Activated CD4-positive, alpha-beta T cell treated with anti-CD3 and anti-CD28 coated beads for 36 hours (primary cell): ENCODE measurements at regions not wholly inside any gene's neighbourhood (a gene's known extent, or its start where the extent isn't known, plus 50 kb on each side); places are given as distances from the start of the nearest gene placed in this dataset.
A peak's percentile ranks its signal among the peaks of the same experiment; 100 is the strongest.
"Not testable (repeated sequence)": the region's sequence is repeated elsewhere in the genome, so short reads cannot be mapped to it uniquely, and the experiment has no call there.

ENCODE experiments used
- ATAC-seq: fragments of 200-7000 bp; cut with Tn5 transposase; one replicate; pipeline ENCODE4 v1.10.0; 2021; ENCODE audit warnings: mild to moderate bottlenecking, moderate library complexity
- CTCF ChIA-PET: fragments of 350-600 bp; sonication (Branson Sonifier 250); formaldehyde crosslinking; loops from one replicate; lab custom pipeline; 2021; ENCODE audit warnings: antibody characterized with exemption; lab: Charles Lee
- POLR2A ChIA-PET: fragments of 350-600 bp; sonication (Branson Sonifier 250); formaldehyde crosslinking; loops from one replicate; lab custom pipeline; 2021; ENCODE audit warnings: antibody characterized with exemption, inconsistent platforms; lab: Charles Lee
- DNase-seq: peaks from one replicate; pipeline ENCODE4 v3.0.0-alpha.2; 2020
- H3K27ac Mint-ChIP-seq: one replicate; pipeline ENCODE4 v1.8.0; 2021; ENCODE audit warnings: mixed read lengths
- H3K27me3 Mint-ChIP-seq: one replicate; pipeline ENCODE4 v1.8.0; 2021; ENCODE audit warnings: mixed read lengths
- H3K36me3 Mint-ChIP-seq: one replicate; pipeline ENCODE4 v1.8.0; 2021; ENCODE audit warnings: low read depth, mixed read lengths
- H3K4me1 Mint-ChIP-seq: one replicate; pipeline ENCODE4 v1.8.0; 2021; ENCODE audit warnings: mixed read lengths
- H3K4me3 Mint-ChIP-seq: one replicate; pipeline ENCODE4 v1.8.0; 2021; ENCODE audit warnings: mild to moderate bottlenecking, moderate library complexity, mixed read lengths
- H3K9me3 Mint-ChIP-seq: one replicate; pipeline ENCODE4 v1.8.0; 2021; ENCODE audit warnings: low read depth, mixed read lengths
- intact Hi-C, 2 experiments: fragments of 100-400 bp; cut with DNase I in 1 of 2; cut with micrococcal nuclease in 1 of 2; formaldehyde crosslinking; loops; one replicate each; pipeline versions ENCODE4 v1.14.2 to v1.15.1; 2022 to 2024; cut with DNase I, micrococcal nuclease

DNA sequence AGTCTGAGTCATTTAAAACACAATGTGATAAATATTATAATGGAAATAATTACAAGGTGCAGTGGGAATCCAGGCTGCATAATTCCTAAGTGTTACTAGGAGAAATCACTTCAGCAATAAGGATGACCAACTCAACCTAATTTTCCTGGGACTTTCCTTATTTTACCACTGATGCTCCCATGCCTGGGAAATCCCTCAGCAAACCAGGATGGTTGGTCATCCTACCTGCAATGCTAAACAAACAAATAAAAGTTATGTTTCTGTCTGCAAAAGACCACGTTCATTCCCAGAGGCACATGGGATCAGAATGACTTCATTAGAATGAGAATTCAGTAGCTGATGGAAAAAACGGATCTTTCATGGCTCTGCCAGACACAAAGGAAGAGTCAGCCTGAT lies 130.8 kb upstream of the RAP1B start:
- intact Hi-C loops: loop anchor here (2.0 to 5.0 kb wide), 3 partner anchors 105 to 132 kb away; partner anchors contain the start of gene RAP1B (in 2 of the 2)
- DNase-seq (no peak), ATAC-seq (no peak)
- Mint-ChIP-seq H3K9me3 (peaks cover 2% of the 10 kb centered on the region), H3K36me3 (peaks cover 10% of the 10 kb centered on the region), H3K27me3 (no peaks in the 10 kb centered on the region), H3K27ac (no peak overlapping the region), H3K4me3 (no peak overlapping the region), H3K4me1 (peaks cover 40% of the 10 kb centered on the region)
- POLR2A ChIA-PET: interaction anchor here (0.6 kb wide), 1 partner anchor 94 kb away, joined by 3 read pairs; no protein-coding TSS in a partner anchor
- CTCF ChIA-PET: interaction anchor here (0.6 to 0.7 kb wide), 3 partner anchors 17 to 307 kb away, joined by 3 to 4 read pairs (median 3); no protein-coding TSS in a partner anchor

DNA sequence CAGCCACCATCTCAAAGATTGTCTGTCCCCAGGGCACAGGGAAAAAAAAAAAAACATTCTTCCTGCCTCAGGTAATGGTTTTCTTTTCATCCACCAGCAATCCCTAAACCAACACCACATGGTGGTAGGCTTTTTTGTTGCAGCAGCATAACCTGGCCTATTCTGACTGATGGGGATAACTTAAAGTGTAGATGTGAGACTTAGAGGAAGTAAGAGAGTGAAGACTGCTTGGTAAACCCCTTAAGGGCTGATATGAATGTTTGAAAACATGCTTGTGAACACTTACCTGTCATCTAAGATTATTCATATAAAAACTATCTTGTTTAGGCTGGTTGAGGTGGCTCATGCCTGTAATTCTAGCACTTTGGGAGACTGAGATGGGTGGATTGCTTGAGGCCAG lies 130.2 kb upstream of the RAP1B start:
- Mint-ChIP-seq H3K27ac (peak overlapping the region; percentile 89), H3K9me3 (peaks cover 2% of the 10 kb centered on the region), H3K27me3 (no peaks in the 10 kb centered on the region), H3K4me1 (peaks cover 40% of the 10 kb centered on the region), H3K4me3 (no peak overlapping the region), H3K36me3 (peaks cover 10% of the 10 kb centered on the region)
- ChIA-PET CTCF (interaction anchor here (0.6 to 1.5 kb wide), 5 partner anchors 13 to 307 kb away, joined by 3 to 5 read pairs (median 4); no protein-coding TSS in a partner anchor), POLR2A (no interaction called here)
- intact Hi-C loops: loop anchor here (2.0 to 5.0 kb wide), 3 partner anchors 106 to 132 kb away; partner anchors contain the start of gene RAP1B (in 2 of the 2)
- ATAC-seq (peak; percentile 68), DNase-seq (peak; percentile 32)

DNA sequence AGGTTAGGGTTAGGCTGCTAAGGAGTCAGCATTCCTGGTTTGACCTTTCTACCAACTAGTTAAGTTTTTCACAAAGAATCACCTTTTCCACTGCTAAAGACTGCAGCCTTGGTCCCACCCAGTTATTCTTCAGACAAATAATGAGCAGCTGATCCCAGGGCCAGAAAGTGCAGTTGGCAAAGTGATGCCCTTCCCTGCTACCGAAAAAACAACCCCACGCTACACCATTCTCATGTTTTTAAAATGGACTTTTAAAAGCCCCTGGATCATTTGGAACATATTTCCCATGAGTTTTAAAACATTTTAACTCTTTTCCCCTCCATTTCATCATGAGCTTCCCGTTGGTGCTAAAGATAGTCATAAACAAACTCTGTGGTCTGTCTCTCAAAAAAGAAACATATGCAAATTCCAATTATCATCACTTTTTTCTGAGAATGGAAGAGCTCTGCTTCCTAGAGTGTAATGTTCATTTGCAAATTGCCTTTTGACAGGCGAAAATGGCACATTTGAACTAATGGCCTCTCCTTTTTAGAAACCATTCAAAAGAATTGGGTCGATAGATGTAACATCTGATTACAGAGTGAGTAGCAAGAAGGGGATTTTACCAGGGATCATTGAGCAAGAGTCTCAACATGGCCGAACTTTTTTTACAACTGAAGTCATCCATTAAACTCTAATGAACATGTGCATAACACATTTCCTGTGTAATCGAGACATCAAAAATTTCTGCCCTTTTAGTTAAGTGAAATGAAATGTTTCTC lies 129.3 kb upstream of the RAP1B start:
- DNase-seq: peak; percentile 23
- H3K4me1 Mint-ChIP-seq: peaks cover 40% of the 10 kb centered on the region
- CTCF ChIA-PET: interaction anchor here (0.5 to 1.5 kb wide), 7 partner anchors 12 to 393 kb away, joined by 3 to 6 read pairs (median 4); no protein-coding TSS in a partner anchor

DNA sequence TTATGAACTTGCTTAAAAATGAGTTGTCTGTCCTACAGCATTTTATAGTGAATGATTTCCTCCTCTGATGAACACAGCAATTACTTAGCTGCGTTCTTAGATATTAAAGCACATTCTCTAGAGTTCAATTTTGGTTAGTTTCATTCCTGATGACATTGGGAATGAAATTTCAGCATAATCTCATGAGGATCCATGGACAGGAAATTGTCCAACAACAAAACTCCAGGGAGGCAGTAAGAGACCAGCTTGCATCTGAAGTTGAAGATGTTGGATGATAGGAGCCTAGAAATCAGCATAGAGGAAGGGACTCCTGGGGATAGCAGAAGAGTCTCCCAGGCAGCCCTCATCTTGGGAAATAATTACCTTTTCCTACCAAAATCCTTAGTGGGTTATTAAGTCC lies 128.7 kb upstream of the RAP1B start:
- Mint-ChIP-seq H3K4me3 (no peak overlapping the region), H3K36me3 (peaks cover 10% of the 10 kb centered on the region), H3K27ac (peak overlapping the region; percentile 89), H3K9me3 (peaks cover 2% of the 10 kb centered on the region), H3K27me3 (no peaks in the 10 kb centered on the region), H3K4me1 (peaks cover 40% of the 10 kb centered on the region)
- no peak for DNase-seq
- intact Hi-C loops: loop anchor here (2.0 to 5.0 kb wide), 2 partner anchors 117 to 130 kb away; partner anchors contain the start of gene RAP1B (in 1 of the 2)
- CTCF ChIA-PET: interaction anchor here (0.6 to 1.5 kb wide), 5 partner anchors 11 to 334 kb away, joined by 3 to 6 read pairs (median 4); no protein-coding TSS in a partner anchor
- no peak for ATAC-seq
- POLR2A ChIA-PET: interaction anchor here (0.8 to 1.4 kb wide), 2 partner anchors 15 to 117 kb away, joined by 3 read pairs; no protein-coding TSS in a partner anchor

More for the DNA sequence above, 129.3 kb upstream of the RAP1B start:
- intact Hi-C loops: loop anchor here (1.0 to 5.0 kb wide), 5 partner anchors 16 to 131 kb away; partner anchors contain the start of gene RAP1B (in 2 of the 2)
- peak overlapping the region; percentile 2 for H3K4me3 Mint-ChIP-seq
- H3K36me3 Mint-ChIP-seq: peaks cover 10% of the 10 kb centered on the region
- peaks cover 2% of the 10 kb centered on the region for H3K9me3 Mint-ChIP-seq
- peak; percentile 62 for ATAC-seq
- no peaks in the 10 kb centered on the region for H3K27me3 Mint-ChIP-seq
- H3K27ac Mint-ChIP-seq: peak overlapping the region; percentile 89
- POLR2A ChIA-PET: interaction anchor here (0.8 to 1.4 kb wide), 4 partner anchors 16 to 116 kb away, joined by 3 read pairs; no protein-coding TSS in a partner anchor

DNA sequence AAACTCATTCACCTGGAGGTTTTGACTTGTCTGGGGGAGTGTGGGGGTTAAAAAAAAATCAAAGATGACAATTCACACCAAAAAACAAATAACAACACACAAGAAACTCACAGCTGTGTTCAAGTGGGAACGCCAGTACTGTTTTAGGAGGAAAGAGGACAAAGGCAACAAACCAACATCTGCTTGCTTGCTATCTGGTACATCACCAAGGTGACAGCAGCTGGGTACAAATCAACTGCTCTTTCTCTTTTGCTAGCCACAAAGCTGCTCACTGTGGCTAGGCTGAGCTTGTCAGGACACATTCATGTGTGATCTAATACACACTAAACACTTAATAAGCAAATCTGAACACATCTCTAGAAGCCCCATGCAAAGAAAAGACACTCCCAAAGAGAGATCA lies 128.0 kb upstream of the RAP1B start:
- no peaks in the 10 kb centered on the region for H3K27me3 Mint-ChIP-seq
- peak overlapping the region; percentile 66 for H3K27ac Mint-ChIP-seq
- DNase-seq (peak; percentile 26), ATAC-seq (peak; percentile 8)
- intact Hi-C loops: loop anchor here (2.0 to 5.0 kb wide), 2 partner anchors 118 to 130 kb away; partner anchors contain the start of gene RAP1B (in 1 of the 2)
- H3K4me3 Mint-ChIP-seq: no peak overlapping the region
- peaks cover 2% of the 10 kb centered on the region for H3K9me3 Mint-ChIP-seq
- ChIA-PET POLR2A (no interaction called here), CTCF (interaction anchor here (0.7 to 1.3 kb wide), 5 partner anchors 9 to 151 kb away, joined by 3 read pairs; no protein-coding TSS in a partner anchor)
- peaks cover 10% of the 10 kb centered on the region for H3K36me3 Mint-ChIP-seq
- peaks cover 40% of the 10 kb centered on the region for H3K4me1 Mint-ChIP-seq

DNA sequence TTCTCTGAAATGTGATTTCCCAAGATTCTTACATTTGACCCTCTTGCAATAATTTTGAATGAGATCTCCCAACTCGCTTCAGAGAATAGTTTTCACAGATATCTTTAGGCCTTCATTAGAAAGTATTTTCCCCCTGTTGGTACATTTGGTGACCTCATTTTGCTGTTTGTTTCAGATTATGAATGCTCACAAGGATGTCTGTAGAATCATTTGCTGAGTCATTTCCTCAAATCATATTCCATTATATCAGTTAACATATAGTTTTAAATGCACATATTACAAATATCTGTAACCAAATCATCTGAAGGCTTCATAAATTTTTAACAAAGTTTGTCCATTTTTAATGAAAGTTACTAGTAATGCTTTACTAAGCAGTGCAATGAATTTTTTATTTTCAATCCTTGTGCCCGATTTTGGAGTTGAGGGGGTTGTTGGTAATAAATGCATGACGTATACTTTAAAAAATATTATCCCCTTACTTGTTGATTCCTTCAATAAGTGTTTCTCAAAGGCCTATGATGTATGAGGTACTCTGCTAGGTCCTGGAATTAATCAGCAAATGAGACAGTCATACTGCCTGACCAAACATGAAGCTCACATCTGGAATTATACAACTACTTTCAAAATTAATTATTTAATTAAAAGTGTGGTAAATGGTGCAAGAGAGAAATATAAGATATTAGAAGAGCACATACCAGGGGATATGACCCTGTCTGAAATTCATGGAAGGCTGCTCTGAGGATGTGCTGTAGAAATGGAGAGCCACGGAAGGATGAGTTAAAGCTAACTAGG lies 126.9 kb upstream of the RAP1B start:
- Mint-ChIP-seq H3K4me3 (no peak overlapping the region), H3K4me1 (peaks cover 40% of the 10 kb centered on the region), H3K27ac (peak overlapping the region; percentile 8), H3K9me3 (peaks cover 2% of the 10 kb centered on the region), H3K27me3 (no peaks in the 10 kb centered on the region), H3K36me3 (peaks cover 10% of the 10 kb centered on the region)
- intact Hi-C loops: loop anchor here (2.0 to 5.0 kb wide), 2 partner anchors 119 to 129 kb away; partner anchors contain the start of gene RAP1B (in 1 of the 2)
- CTCF ChIA-PET: interaction anchor here (1.3 kb wide), 1 partner anchor 35 kb away, joined by 3 read pairs; no protein-coding TSS in a partner anchor
- ATAC-seq (peak; percentile 23), DNase-seq (no peak)
- POLR2A ChIA-PET: interaction anchor here (0.6 to 1.9 kb wide), 2 partner anchors 62 to 110 kb away, joined by 6 to 8 read pairs; no protein-coding TSS in a partner anchor

DNA sequence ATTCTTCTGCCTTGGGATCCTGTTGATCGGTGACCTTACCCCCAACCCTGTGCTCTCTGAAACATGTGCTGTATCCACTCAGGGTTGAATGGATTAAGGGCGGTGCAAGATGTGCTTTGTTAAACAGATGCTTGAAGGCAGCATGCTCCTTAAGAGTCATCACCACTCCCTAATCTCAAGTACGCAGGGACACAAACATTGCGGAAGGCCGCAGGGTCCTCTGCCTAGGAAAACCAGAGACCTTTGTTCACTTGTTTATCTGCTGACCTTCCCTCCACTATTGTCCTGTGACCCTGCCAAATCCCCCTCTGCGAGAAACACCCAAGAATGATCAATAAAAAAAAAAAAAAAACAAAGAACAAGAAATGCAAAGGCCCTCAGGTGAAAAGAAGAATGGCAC lies 126.1 kb upstream of the RAP1B start:
- H3K27me3 Mint-ChIP-seq, ATAC-seq, H3K27ac Mint-ChIP-seq, H3K9me3 Mint-ChIP-seq, CTCF ChIA-PET, H3K4me3 Mint-ChIP-seq, H3K36me3 Mint-ChIP-seq, DNase-seq: not testable (repeated sequence)
- POLR2A ChIA-PET: interaction anchor here (1.9 kb wide), 1 partner anchor 110 kb away, joined by 8 read pairs; no protein-coding TSS in a partner anchor
- H3K4me1 Mint-ChIP-seq: peaks cover 40% of the 10 kb centered on the region
- intact Hi-C loops: loop anchor here in 1 of 2 experiments (5.0 kb wide), 1 partner anchor 128 kb away; the partner anchor contains the start of gene RAP1B

DNA sequence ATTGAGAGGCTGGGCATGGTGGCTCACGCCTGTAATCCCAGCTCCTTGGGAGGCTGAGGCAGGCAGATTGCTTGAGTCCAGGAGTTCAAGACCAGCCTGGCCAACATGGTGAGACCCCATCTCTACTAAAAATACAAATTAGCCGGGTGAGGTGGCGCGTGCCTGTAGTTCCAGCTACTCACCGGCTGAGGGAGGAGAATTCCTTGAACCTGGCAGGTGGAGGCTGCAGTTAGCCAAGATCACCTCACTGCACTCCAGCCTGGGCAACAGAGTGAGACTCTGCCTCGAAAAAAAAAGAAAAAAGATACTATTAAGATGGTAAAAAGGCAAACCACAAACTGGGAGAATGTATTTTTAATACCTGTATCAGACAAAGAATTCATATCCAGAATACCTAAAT lies 124.2 kb upstream of the RAP1B start:
- H3K27ac Mint-ChIP-seq, DNase-seq, H3K36me3 Mint-ChIP-seq, POLR2A ChIA-PET, ATAC-seq, intact Hi-C loops, H3K9me3 Mint-ChIP-seq, H3K27me3 Mint-ChIP-seq, H3K4me3 Mint-ChIP-seq: not testable (repeated sequence)
- H3K4me1 Mint-ChIP-seq: peaks cover 36% of the 10 kb centered on the region
- CTCF ChIA-PET: interaction anchor here (1.5 kb wide), 1 partner anchor 12 kb away, joined by 5 read pairs; no protein-coding TSS in a partner anchor

DNA sequence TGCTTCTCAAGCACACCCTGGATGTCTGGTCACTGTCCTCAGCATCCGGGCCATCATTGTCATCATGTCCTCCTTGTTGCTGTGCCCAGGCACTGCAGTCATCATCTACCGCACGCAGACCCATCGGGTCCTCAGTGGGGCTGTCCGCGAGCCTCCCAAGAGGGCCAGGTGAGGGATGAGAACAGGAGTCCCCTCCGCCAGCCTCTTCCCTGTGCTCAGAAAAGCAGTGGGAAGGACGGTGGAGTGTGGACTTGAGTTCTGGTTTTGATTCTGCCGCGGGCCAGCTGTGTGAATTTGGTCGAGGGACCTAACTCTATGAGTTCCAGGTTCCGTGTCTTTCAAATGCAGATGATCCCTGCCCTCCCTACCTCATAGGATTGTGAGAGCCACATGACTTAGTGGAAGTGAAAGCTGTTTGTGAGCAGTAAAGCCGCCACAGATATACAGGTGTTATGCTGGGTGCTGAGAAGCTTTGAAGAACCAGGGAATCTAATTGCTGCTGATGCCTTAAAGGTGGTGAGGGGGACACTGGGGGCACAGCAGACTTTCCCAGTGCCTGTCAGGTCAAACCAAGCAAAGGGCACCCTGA lies 122.9 kb upstream of the RAP1B start:
- CTCF ChIA-PET: no interaction called here
- no peaks in the 10 kb centered on the region for H3K9me3 Mint-ChIP-seq
- ATAC-seq (peak; percentile 47), DNase-seq (no peak)
- peaks cover 28% of the 10 kb centered on the region for H3K4me1 Mint-ChIP-seq
- POLR2A ChIA-PET: no interaction called here
- no peaks in the 10 kb centered on the region for H3K36me3 Mint-ChIP-seq
- H3K27ac Mint-ChIP-seq: no peak overlapping the region
- H3K27me3 Mint-ChIP-seq: peaks cover 2% of the 10 kb centered on the region
- no peak overlapping the region for H3K4me3 Mint-ChIP-seq
- intact Hi-C loops: no loop called here

DNA sequence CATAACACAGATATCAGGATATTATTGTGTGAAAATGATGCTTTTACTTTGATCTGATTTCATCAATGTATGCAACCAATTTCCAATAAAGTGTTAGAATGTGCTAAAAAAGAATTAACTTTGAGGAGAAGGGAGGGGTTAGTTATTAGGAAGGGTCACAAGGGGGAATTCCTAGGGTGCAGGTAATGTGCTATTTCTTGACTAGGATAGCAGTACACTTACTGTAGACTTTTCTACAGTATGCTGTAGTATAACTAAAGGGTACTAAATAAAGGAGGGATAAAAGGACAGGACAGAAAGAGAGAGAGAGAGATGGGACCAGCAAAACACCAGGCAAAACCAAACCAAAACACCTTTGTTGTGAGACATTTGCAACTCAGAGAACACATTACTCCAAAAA lies 121.4 kb upstream of the RAP1B start:
- ChIA-PET POLR2A (no interaction called here), CTCF (interaction anchor here (0.6 to 0.9 kb wide), 3 partner anchors 40 to 147 kb away, joined by 3 to 4 read pairs (median 4); no protein-coding TSS in a partner anchor)
- H3K36me3 Mint-ChIP-seq: no peaks in the 10 kb centered on the region
- H3K4me3 Mint-ChIP-seq: no peak overlapping the region
- no peak for ATAC-seq
- H3K27ac Mint-ChIP-seq: no peak overlapping the region
- DNase-seq: no peak
- intact Hi-C loops: no loop called here
- H3K27me3 Mint-ChIP-seq: peaks cover 2% of the 10 kb centered on the region
- H3K4me1 Mint-ChIP-seq: peaks cover 18% of the 10 kb centered on the region
- H3K9me3 Mint-ChIP-seq: no peaks in the 10 kb centered on the region
